ENCODE measurements at regions not wholly inside any gene's neighbourhood (a gene's known extent, or its start where the extent isn't known, plus 50 kb on each side); places are given as distances from the start of the nearest gene placed in this dataset.

- Mint-ChIP-seq H3K4me1 (ENCODE audit: insufficient read depth, unreplicated experiment) (no peaks in the 10 kb centered on the region), H3K4me3 (ENCODE audit: unreplicated experiment) (no peak overlapping the region), H3K27me3 (ENCODE audit: insufficient read depth, unreplicated experiment) (no peaks in the 10 kb centered on the region), H3K27ac (ENCODE audit: low read depth, unreplicated experiment) (no peak overlapping the region), H3K9me3 (ENCODE audit: unreplicated experiment) (no peaks in the 10 kb centered on the region), H3K36me3 (ENCODE audit: insufficient read depth, unreplicated experiment) (no peaks in the 10 kb centered on the region)
- POLR2A ChIA-PET, result no interaction called here
- CTCF ChIA-PET, result no interaction called here
- BruUV-seq (replicated peaks), result no TSS peak
- no peak for DNase-seq (ENCODE audit: unreplicated experiment)
- TF ChIP-seq CTCF (IDR thresholded peaks at IDR 0.05; ENCODE audit: unreplicated experiment), result no peak
- intact Hi-C loops (cut with micrococcal nuclease), result no loop called here
Measured at GRCh38 chr4:108280072-108280471, 111.3 kb upstream of the LEF1 start.

GRCh38 chr4:108276690-108277089 is 108.0 kb upstream of the LEF1 start:
- Mint-ChIP-seq H3K27me3 (ENCODE audit: insufficient read depth, unreplicated experiment) (no peaks in the 10 kb centered on the region), H3K36me3 (ENCODE audit: insufficient read depth, unreplicated experiment) (no peaks in the 10 kb centered on the region), H3K4me1 (ENCODE audit: insufficient read depth, unreplicated experiment) (peaks cover 9% of the 10 kb centered on the region), H3K27ac (ENCODE audit: low read depth, unreplicated experiment) (no peak overlapping the region), H3K4me3 (ENCODE audit: unreplicated experiment) (no peak overlapping the region), H3K9me3 (ENCODE audit: unreplicated experiment) (peaks cover 8% of the 10 kb centered on the region)
- CTCF ChIA-PET, result interaction anchor here (0.8 to 0.9 kb wide), 2 partner anchors 263 to 296 kb away, joined by 3 read pairs; no protein-coding TSS in a partner anchor
- intact Hi-C loops (cut with micrococcal nuclease), result no loop called here
- BruUV-seq (replicated peaks), result no TSS peak
- TF ChIP-seq CTCF (IDR thresholded peaks at IDR 0.05; ENCODE audit: unreplicated experiment), result no peak
- POLR2A ChIA-PET, result interaction anchor here (0.6 kb wide), 1 partner anchor 551 kb away, joined by 3 read pairs; no protein-coding TSS in a partner anchor
- DNase-seq (ENCODE audit: unreplicated experiment), result no peak

- Mint-ChIP-seq H3K9me3 (ENCODE audit: unreplicated experiment) (peaks cover 8% of the 10 kb centered on the region), H3K27me3 (ENCODE audit: insufficient read depth, unreplicated experiment) (no peaks in the 10 kb centered on the region), H3K36me3 (ENCODE audit: insufficient read depth, unreplicated experiment) (no peaks in the 10 kb centered on the region), H3K4me1 (ENCODE audit: insufficient read depth, unreplicated experiment) (peaks cover 9% of the 10 kb centered on the region), H3K27ac (ENCODE audit: low read depth, unreplicated experiment) (no peak overlapping the region), H3K4me3 (ENCODE audit: unreplicated experiment) (no peak overlapping the region)
- intact Hi-C loops (cut with micrococcal nuclease), result no loop called here
- DNase-seq (ENCODE audit: unreplicated experiment), result no peak
- CTCF ChIA-PET, result interaction anchor here (0.6 to 0.8 kb wide), 2 partner anchors 13 to 14 kb away, joined by 3 to 4 read pairs; no protein-coding TSS in a partner anchor
- POLR2A ChIA-PET, result interaction anchor here (0.5 kb wide), 1 partner anchor 99 kb away, joined by 3 read pairs; no protein-coding TSS in a partner anchor
- no TSS peak for BruUV-seq (replicated peaks)
- no peak for TF ChIP-seq CTCF (IDR thresholded peaks at IDR 0.05; ENCODE audit: unreplicated experiment)
Measured at GRCh38 chr4:108272986-108273385, 104.3 kb upstream of the LEF1 start.

GRCh38 chr4:108272561-108272960 is 103.8 kb upstream of the LEF1 start:
- no peak for TF ChIP-seq CTCF (IDR thresholded peaks at IDR 0.05; ENCODE audit: unreplicated experiment)
- BruUV-seq (replicated peaks), result no TSS peak
- no peaks in the 10 kb centered on the region for H3K27me3 Mint-ChIP-seq (ENCODE audit: insufficient read depth, unreplicated experiment)
- POLR2A ChIA-PET, result interaction anchor here (0.5 to 0.6 kb wide), 2 partner anchors 16 to 99 kb away, joined by 3 to 4 read pairs; no protein-coding TSS in a partner anchor
- no peaks in the 10 kb centered on the region for H3K36me3 Mint-ChIP-seq (ENCODE audit: insufficient read depth, unreplicated experiment)
- intact Hi-C loops (cut with micrococcal nuclease), result no loop called here
- peaks cover 9% of the 10 kb centered on the region for H3K4me1 Mint-ChIP-seq (ENCODE audit: insufficient read depth, unreplicated experiment)
- no peak overlapping the region for H3K27ac Mint-ChIP-seq (ENCODE audit: low read depth, unreplicated experiment)
- CTCF ChIA-PET, result interaction anchor here (0.6 to 0.8 kb wide), 2 partner anchors 13 to 14 kb away, joined by 3 to 4 read pairs; no protein-coding TSS in a partner anchor
- DNase-seq (ENCODE audit: unreplicated experiment), result peak; percentile 31
- H3K4me3 Mint-ChIP-seq (ENCODE audit: unreplicated experiment), result no peak overlapping the region
- H3K9me3 Mint-ChIP-seq (ENCODE audit: unreplicated experiment), result peaks cover 8% of the 10 kb centered on the region
